SK-N-SH (cell line): ENCODE measurements at regions not wholly inside any gene's neighbourhood (a gene's known extent, or its start where the extent isn't known, plus 50 kb on each side); places are given as distances from the start of the nearest gene placed in this dataset.

Experiments
- CHD2 ChIP-seq: fragments of 150-350 bp; IDR thresholded peaks from 2 replicates; pipeline ENCODE4 v1.6.1; 2018; ENCODE audit warnings: low read length; ENCODE audit not compliant: partially characterized antibody
- CTCF ChIP-seq: fragments of 200-600 bp; sonication (generic); IDR thresholded peaks from 2 replicates; pipeline ENCODE4 v1.6.1; 2017; ENCODE audit warnings: antibody characterized with exemption, mild to moderate bottlenecking, moderate library complexity
- EP300 ChIP-seq, 2 experiments: IDR thresholded peaks; 2 replicates each; pipeline versions ENCODE4 v1.4.0 to v1.6.1; 2012; ENCODE audit warnings: borderline replicate concordance in 1 of 2, low read depth in 1 of 2, low read length in 1 of 2
- FOSL2 ChIP-seq: IDR thresholded peaks from 2 replicates; pipeline ENCODE4 v1.4.0; 2012; ENCODE audit warnings: low read depth, mild to moderate bottlenecking, moderate library complexity, borderline replicate concordance
- FOXJ3 ChIP-seq: sonication (generic); formaldehyde crosslinking; IDR thresholded peaks from 2 replicates; pipeline ENCODE4 v1.5.1; 2020; ENCODE audit warnings: mild to moderate bottlenecking, missing genetic modification reagents
- TF ChIP-seq, protein P1 (sequence below): IDR thresholded peaks from 2 replicates; pipeline ENCODE4 v1.4.0; 2012; ENCODE audit warnings: low read depth, borderline replicate concordance
- TF ChIP-seq, protein P2 (sequence below): IDR thresholded peaks from 2 replicates; pipeline ENCODE4 v1.6.1; 2012; ENCODE audit warnings: mild to moderate bottlenecking, low read depth, low read length, moderate library complexity
- TF ChIP-seq, protein P3 (sequence below): fragments of 150-350 bp; IDR thresholded peaks from 2 replicates; pipeline ENCODE4 v1.6.1; 2017; ENCODE audit warnings: antibody characterized with exemption, low read length, low read depth, borderline replicate concordance

- TF ChIP-seq CTCF (no peak), EP300 (IDR thresholded peaks at IDR 0.05; ENCODE audit: borderline replicate concordance in 1 of 2, low read depth in 1 of 2, low read length in 1 of 2) (no peak), FOSL2 (no peak), FOXJ3 (CRISPR knock-in tag) (no peak), CHD2 (no peak)
- TF ChIP-seq, protein P1, sequence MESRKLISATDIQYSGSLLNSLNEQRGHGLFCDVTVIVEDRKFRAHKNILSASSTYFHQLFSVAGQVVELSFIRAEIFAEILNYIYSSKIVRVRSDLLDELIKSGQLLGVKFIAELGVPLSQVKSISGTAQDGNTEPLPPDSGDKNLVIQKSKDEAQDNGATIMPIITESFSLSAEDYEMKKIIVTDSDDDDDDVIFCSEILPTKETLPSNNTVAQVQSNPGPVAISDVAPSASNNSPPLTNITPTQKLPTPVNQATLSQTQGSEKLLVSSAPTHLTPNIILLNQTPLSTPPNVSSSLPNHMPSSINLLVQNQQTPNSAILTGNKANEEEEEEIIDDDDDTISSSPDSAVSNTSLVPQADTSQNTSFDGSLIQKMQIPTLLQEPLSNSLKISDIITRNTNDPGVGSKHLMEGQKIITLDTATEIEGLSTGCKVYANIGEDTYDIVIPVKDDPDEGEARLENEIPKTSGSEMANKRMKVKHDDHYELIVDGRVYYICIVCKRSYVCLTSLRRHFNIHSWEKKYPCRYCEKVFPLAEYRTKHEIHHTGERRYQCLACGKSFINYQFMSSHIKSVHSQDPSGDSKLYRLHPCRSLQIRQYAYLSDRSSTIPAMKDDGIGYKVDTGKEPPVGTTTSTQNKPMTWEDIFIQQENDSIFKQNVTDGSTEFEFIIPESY, result no peak
- TF ChIP-seq, protein P2, sequence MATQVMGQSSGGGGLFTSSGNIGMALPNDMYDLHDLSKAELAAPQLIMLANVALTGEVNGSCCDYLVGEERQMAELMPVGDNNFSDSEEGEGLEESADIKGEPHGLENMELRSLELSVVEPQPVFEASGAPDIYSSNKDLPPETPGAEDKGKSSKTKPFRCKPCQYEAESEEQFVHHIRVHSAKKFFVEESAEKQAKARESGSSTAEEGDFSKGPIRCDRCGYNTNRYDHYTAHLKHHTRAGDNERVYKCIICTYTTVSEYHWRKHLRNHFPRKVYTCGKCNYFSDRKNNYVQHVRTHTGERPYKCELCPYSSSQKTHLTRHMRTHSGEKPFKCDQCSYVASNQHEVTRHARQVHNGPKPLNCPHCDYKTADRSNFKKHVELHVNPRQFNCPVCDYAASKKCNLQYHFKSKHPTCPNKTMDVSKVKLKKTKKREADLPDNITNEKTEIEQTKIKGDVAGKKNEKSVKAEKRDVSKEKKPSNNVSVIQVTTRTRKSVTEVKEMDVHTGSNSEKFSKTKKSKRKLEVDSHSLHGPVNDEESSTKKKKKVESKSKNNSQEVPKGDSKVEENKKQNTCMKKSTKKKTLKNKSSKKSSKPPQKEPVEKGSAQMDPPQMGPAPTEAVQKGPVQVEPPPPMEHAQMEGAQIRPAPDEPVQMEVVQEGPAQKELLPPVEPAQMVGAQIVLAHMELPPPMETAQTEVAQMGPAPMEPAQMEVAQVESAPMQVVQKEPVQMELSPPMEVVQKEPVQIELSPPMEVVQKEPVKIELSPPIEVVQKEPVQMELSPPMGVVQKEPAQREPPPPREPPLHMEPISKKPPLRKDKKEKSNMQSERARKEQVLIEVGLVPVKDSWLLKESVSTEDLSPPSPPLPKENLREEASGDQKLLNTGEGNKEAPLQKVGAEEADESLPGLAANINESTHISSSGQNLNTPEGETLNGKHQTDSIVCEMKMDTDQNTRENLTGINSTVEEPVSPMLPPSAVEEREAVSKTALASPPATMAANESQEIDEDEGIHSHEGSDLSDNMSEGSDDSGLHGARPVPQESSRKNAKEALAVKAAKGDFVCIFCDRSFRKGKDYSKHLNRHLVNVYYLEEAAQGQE, result no peak
- TF ChIP-seq, protein P3, sequence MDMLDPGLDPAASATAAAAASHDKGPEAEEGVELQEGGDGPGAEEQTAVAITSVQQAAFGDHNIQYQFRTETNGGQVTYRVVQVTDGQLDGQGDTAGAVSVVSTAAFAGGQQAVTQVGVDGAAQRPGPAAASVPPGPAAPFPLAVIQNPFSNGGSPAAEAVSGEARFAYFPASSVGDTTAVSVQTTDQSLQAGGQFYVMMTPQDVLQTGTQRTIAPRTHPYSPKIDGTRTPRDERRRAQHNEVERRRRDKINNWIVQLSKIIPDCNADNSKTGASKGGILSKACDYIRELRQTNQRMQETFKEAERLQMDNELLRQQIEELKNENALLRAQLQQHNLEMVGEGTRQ, result no peak
Observed at GRCh38 chr2:190799999-190800398, 80.6 kb upstream of the GLS start.
